ENCODE measurements at regions not wholly inside any gene's neighbourhood (a gene's known extent, or its start where the extent isn't known, plus 50 kb on each side); places are given as distances from the start of the nearest gene placed in this dataset.

DNA sequence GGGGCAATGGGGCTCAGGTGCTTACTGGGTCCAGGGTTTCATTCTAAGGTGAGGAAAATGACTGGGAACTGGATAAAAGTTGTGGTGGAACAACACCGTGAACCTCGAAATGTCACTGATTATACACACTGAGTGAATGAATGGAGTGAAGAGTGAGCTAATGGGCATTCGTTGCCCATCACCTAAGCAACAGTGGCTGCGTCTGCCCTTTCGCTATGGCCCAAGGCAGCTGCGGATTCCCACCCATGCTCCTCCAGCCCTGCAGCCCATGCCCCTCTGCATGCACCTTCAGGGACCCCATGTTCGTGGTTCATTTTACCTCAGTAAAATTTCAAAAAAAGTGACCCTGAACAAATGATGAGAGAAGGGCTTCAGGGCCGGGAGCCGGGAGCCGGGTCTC is 196.3 kb downstream of the CTTN start:
- Histone ChIP-seq H3K4me3 (no peak overlapping the region), H2AFZ (no peak overlapping the region), H3K9me3 (ENCODE audit: low read depth) (no peaks in the 10 kb centered on the region), H3K27me3 (replicated peaks; ENCODE audit: insufficient read depth) (no peaks in the 10 kb centered on the region), H3F3A (ENCODE audit: insufficient read depth) (no peaks in the 10 kb centered on the region), H3K36me3 (ENCODE audit: low read depth) (no peaks in the 10 kb centered on the region), H3K9me2 (ENCODE audit: insufficient read depth) (no peaks in the 10 kb centered on the region), H3K4me2 (ENCODE audit: unreplicated experiment) (no peak overlapping the region), H3K27ac (no peak overlapping the region), H3K9ac (no peak overlapping the region), H3K4me1 (ENCODE audit: insufficient read depth) (no peaks in the 10 kb centered on the region), H4K20me1 (ENCODE audit: insufficient read depth) (no peaks in the 10 kb centered on the region), H3K79me2 (ENCODE audit: insufficient read depth) (no peaks in the 10 kb centered on the region)
- 73 to 76% methylated on average over 10 of the region's 10 CpGs for WGBS, 2 experiments (ENCODE audit: low coverage in 1 of 2, low lambda C conversion rate in 2 of 2, missing lambda C conversion rate in 2 of 2)
- TF ChIP-seq EZH2 (IDR thresholded peaks at IDR 0.05; ENCODE audit: insufficient read depth, poor library complexity, severe bottlenecking): no peak
- TF ChIP-seq EZH2phosphoT487 (IDR thresholded peaks at IDR 0.05; ENCODE audit: insufficient read depth, low read depth): no peak
- no peak for DNase-seq
- in situ Hi-C loops (cut with MboI): no loop called here

DNA sequence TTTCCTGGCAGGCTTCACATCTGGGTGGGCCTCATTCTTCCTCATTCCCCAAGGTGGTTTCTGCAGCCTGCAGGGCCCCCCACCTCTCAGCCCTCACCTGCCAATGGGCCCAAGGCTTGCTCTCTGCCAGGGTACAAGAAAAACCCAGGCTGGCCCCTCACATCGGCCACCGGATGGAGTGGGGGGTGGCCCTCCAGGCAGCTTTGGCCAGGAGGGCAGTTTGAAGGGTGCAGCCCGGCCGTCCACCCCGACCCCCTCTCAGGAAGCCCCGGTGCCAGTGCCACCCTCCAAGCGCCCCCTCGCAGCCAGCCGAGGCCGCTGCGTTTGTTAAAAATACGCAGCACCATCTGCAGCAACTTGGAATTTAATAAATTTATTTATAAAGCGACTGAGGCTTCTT is 196.7 kb downstream of the CTTN start:
- Histone ChIP-seq H3K27ac (no peak overlapping the region), H3F3A (ENCODE audit: insufficient read depth) (no peaks in the 10 kb centered on the region), H3K27me3 (replicated peaks; ENCODE audit: insufficient read depth) (no peaks in the 10 kb centered on the region), H2AFZ (no peak overlapping the region), H3K36me3 (ENCODE audit: low read depth) (no peaks in the 10 kb centered on the region), H3K9me3 (ENCODE audit: low read depth) (no peaks in the 10 kb centered on the region), H3K79me2 (ENCODE audit: insufficient read depth) (no peaks in the 10 kb centered on the region), H3K9ac (no peak overlapping the region), H3K4me2 (ENCODE audit: unreplicated experiment) (no peak overlapping the region), H3K9me2 (ENCODE audit: insufficient read depth) (no peaks in the 10 kb centered on the region), H3K4me3 (no peak overlapping the region), H3K4me1 (ENCODE audit: insufficient read depth) (no peaks in the 10 kb centered on the region), H4K20me1 (ENCODE audit: insufficient read depth) (no peaks in the 10 kb centered on the region)
- TF ChIP-seq EZH2phosphoT487 (IDR thresholded peaks at IDR 0.05; ENCODE audit: insufficient read depth, low read depth) (no peak), EZH2 (IDR thresholded peaks at IDR 0.05; ENCODE audit: insufficient read depth, poor library complexity, severe bottlenecking) (no peak)
- in situ Hi-C loops (cut with MboI): no loop called here
- 68 to 78% methylated on average over 13 of the region's 13 CpGs for WGBS, 2 experiments (ENCODE audit: low coverage in 1 of 2, low lambda C conversion rate in 2 of 2, missing lambda C conversion rate in 2 of 2)
- no peak for DNase-seq

- Histone ChIP-seq H3K27ac (no peak overlapping the region), H3K9me2 (ENCODE audit: insufficient read depth) (no peaks in the 10 kb centered on the region), H3K79me2 (ENCODE audit: insufficient read depth) (no peaks in the 10 kb centered on the region), H3K9me3 (ENCODE audit: low read depth) (no peaks in the 10 kb centered on the region), H3K4me1 (ENCODE audit: insufficient read depth) (no peaks in the 10 kb centered on the region), H4K20me1 (ENCODE audit: insufficient read depth) (no peaks in the 10 kb centered on the region), H3F3A (ENCODE audit: insufficient read depth) (no peaks in the 10 kb centered on the region), H2AFZ (no peak overlapping the region), H3K9ac (no peak overlapping the region), H3K4me3 (no peak overlapping the region), H3K27me3 (replicated peaks; ENCODE audit: insufficient read depth) (no peaks in the 10 kb centered on the region), H3K4me2 (ENCODE audit: unreplicated experiment) (no peak overlapping the region), H3K36me3 (ENCODE audit: low read depth) (no peaks in the 10 kb centered on the region)
- 41 to 45% methylated on average over 12 of the region's 12 CpGs for WGBS, 2 experiments (ENCODE audit: low coverage in 1 of 2, low lambda C conversion rate in 2 of 2, missing lambda C conversion rate in 2 of 2)
- no peak for DNase-seq
- in situ Hi-C loops (cut with MboI): no loop called here
- no peak for TF ChIP-seq EZH2 (IDR thresholded peaks at IDR 0.05; ENCODE audit: insufficient read depth, poor library complexity, severe bottlenecking)
- TF ChIP-seq EZH2phosphoT487 (IDR thresholded peaks at IDR 0.05; ENCODE audit: insufficient read depth, low read depth): no peak
These were observed 197.1 kb downstream of the CTTN start for GRCh38 chr11:70595452-70595851.

DNA sequence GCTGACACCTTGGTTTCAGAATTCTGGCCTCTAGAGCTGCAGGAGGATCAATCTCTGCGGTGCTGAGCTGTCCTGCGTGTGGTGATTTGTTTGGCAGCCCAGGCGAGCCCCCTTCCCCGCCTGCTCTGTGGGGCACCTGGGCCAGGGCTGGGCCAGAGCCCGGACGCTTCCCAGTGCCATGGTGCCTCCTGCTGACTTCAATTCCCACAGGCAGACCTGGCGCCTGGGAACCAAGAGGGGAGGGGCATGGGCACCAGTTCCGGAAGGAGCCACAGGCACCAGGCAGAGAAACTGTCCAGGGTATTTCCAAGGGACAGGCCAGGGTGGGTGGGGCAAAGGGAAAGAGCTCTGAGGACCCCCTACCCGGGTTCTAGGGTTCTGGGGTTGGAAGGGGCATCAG is 197.8 kb downstream of the CTTN start:
- Histone ChIP-seq H3K9me3 (ENCODE audit: low read depth) (no peaks in the 10 kb centered on the region), H4K20me1 (ENCODE audit: insufficient read depth) (no peaks in the 10 kb centered on the region), H2AFZ (no peak overlapping the region), H3K4me3 (no peak overlapping the region), H3K9me2 (ENCODE audit: insufficient read depth) (no peaks in the 10 kb centered on the region), H3K27me3 (replicated peaks; ENCODE audit: insufficient read depth) (no peaks in the 10 kb centered on the region), H3K4me1 (ENCODE audit: insufficient read depth) (no peaks in the 10 kb centered on the region), H3K4me2 (ENCODE audit: unreplicated experiment) (no peak overlapping the region), H3K36me3 (ENCODE audit: low read depth) (no peaks in the 10 kb centered on the region), H3K27ac (no peak overlapping the region), H3F3A (ENCODE audit: insufficient read depth) (no peaks in the 10 kb centered on the region), H3K79me2 (ENCODE audit: insufficient read depth) (no peaks in the 10 kb centered on the region), H3K9ac (no peak overlapping the region)
- TF ChIP-seq EZH2phosphoT487 (IDR thresholded peaks at IDR 0.05; ENCODE audit: insufficient read depth, low read depth): no peak
- no peak for TF ChIP-seq EZH2 (IDR thresholded peaks at IDR 0.05; ENCODE audit: insufficient read depth, poor library complexity, severe bottlenecking)
- WGBS, 2 experiments (ENCODE audit: low coverage in 1 of 2, low lambda C conversion rate in 2 of 2, missing lambda C conversion rate in 2 of 2): 54 to 56% methylated on average over 9 of the region's 9 CpGs
- in situ Hi-C loops (cut with MboI): no loop called here
- DNase-seq: no peak

GRCh38 chr11:70597006-70597555 is 198.8 kb downstream of the CTTN start:
- H2AFZ ChIP-seq: no peak overlapping the region
- no peak for DNase-seq
- TF ChIP-seq EZH2 (IDR thresholded peaks at IDR 0.05; ENCODE audit: insufficient read depth, poor library complexity, severe bottlenecking) (no peak), EZH2phosphoT487 (IDR thresholded peaks at IDR 0.05; ENCODE audit: insufficient read depth, low read depth) (no peak)
- H3K4me2 ChIP-seq (ENCODE audit: unreplicated experiment): no peak overlapping the region
- no peaks in the 10 kb centered on the region for H3K27me3 ChIP-seq (replicated peaks; ENCODE audit: insufficient read depth)
- H3K4me3 ChIP-seq: no peak overlapping the region
- H3K9me3 ChIP-seq (ENCODE audit: low read depth): no peaks in the 10 kb centered on the region
- H3F3A ChIP-seq (ENCODE audit: insufficient read depth): no peaks in the 10 kb centered on the region
- H3K9me2 ChIP-seq (ENCODE audit: insufficient read depth): no peaks in the 10 kb centered on the region
- H3K79me2 ChIP-seq (ENCODE audit: insufficient read depth): no peaks in the 10 kb centered on the region
- no peaks in the 10 kb centered on the region for H3K36me3 ChIP-seq (ENCODE audit: low read depth)
- no peaks in the 10 kb centered on the region for H3K4me1 ChIP-seq (ENCODE audit: insufficient read depth)
- 77 to 79% methylated on average over 10 of the region's 10 CpGs for WGBS, 2 experiments (ENCODE audit: low coverage in 1 of 2, low lambda C conversion rate in 2 of 2, missing lambda C conversion rate in 2 of 2)
- no peaks in the 10 kb centered on the region for H4K20me1 ChIP-seq (ENCODE audit: insufficient read depth)
- no peak overlapping the region for H3K27ac ChIP-seq
- no peak overlapping the region for H3K9ac ChIP-seq
- in situ Hi-C loops (cut with MboI): no loop called here

Data from GM23248 (cell line).